IMR-90 (cell line): ENCODE measurements at regions not wholly inside any gene's neighbourhood (a gene's known extent, or its start where the extent isn't known, plus 50 kb on each side); places are given as distances from the start of the nearest gene placed in this dataset.

Experiments used
- CTCF ChIP-seq: conservative IDR thresholded peaks from 2 replicates; pipeline ENCODE4 v1.5.1; 2012; ENCODE audit warnings: mild to moderate bottlenecking, low read depth, low read length, improper control_type of control experiment
- POLR2A ChIP-seq: IDR thresholded peaks from 2 replicates; pipeline ENCODE4 v1.6.1; 2012; ENCODE audit warnings: mild to moderate bottlenecking, low read depth, low read length

- TF ChIP-seq POLR2A, result no peak
- TF ChIP-seq CTCF, result no peak
Observed at GRCh38 chr1:209095627-209096595, 487.6 kb upstream of the CAMK1G start.
